ENCODE measurements at regions not wholly inside any gene's neighbourhood (a gene's known extent, or its start where the extent isn't known, plus 50 kb on each side); places are given as distances from the start of the nearest gene placed in this dataset.

DNA sequence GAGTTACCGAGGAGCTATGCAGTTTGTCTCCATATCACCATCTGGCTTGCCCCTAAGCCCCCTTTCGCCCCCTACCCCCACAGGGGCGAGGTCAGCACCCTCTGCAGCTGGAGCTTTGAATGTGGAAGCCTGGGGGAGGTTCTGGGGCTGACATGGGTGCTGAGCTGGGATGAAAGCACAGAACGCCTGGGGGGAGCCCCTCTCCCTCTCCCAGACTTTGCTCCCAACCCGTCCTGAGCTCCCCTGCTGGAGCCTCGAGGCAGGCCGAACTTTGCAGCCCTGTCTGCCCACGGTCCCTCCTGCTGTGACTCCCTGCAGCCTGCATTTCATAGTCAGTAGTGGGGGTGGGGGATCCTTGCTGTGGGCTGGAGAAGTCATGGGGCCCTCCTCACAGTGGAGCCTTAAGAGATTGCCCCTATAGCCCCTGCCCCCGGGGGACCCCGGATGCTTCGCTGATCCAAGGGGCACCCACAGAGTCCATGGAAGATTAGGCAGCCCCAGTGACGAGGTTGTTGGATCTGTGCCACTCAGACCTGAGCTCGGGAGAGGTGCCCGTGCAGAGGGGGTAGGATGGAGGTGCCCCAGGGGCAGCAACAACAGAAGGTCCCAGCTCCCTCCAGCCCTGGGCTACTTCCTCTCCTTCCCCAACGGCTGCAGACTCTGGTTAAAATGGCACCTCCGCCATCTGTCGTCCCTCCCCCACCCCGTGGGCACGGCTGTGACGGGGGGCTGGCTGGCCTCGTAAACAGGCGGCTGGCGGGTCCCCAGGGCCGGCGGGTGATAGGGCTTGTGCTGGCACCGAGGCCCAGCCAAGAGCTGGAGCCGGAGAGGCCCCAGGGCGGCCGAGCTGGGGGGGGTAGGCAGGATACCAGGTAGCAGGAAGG is 162.0 kb downstream of the C9orf50 start:
- H3K9me3 Mint-ChIP-seq (ENCODE audit: low read depth) = no peaks in the 10 kb centered on the region
- H3K27me3 Mint-ChIP-seq = no peaks in the 10 kb centered on the region
- peaks cover 38% of the 10 kb centered on the region for H3K4me1 Mint-ChIP-seq
- POLR2A ChIA-PET = interaction anchor here (1.1 to 1.8 kb wide), 3 partner anchors 11 to 26 kb away, joined by 3 to 5 read pairs (median 3); no protein-coding TSS in a partner anchor
- H3K36me3 Mint-ChIP-seq (ENCODE audit: low read depth) = no peaks in the 10 kb centered on the region
- H3K27ac Mint-ChIP-seq = peak overlapping the region; percentile 69
- intact Hi-C loops (cut with DNase I, micrococcal nuclease) = no loop called here
- CTCF ChIA-PET = interaction anchor here (0.6 to 3.1 kb wide), 5 partner anchors 28 to 1208 kb away, joined by 3 to 11 read pairs (median 3); no protein-coding TSS in a partner anchor
- no peak overlapping the region for H3K4me3 Mint-ChIP-seq
- ATAC-seq (peak; percentile 4), DNase-seq (peak; percentile 57)

DNA sequence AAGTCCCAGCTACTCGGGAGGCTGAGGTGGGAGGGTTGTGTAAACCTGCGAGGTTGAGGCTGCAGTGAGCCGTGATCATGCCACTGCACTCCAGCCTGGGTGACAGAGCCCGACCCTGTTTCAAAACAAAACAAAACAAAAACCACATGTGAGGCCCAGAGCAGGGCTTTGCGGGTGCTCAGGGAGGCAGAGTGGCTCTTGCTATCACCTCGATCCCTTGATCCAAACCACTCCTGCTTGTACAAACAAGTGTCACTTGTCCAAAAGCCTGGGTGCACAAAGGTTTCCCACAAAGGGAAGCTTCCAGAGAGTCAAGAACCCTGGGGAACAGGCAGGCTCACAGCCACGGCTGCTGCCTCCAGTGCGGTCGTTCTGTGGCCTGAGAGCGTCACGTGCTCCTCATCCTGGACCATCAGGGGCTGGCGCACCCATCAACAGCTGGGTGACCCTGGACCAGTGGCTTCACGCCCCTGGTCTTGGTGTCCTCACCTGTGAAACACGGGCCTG is 162.7 kb downstream of the C9orf50 start:
- ATAC-seq (peak; percentile 59), DNase-seq (peak; percentile 81)
- intact Hi-C loops (cut with DNase I, micrococcal nuclease) = no loop called here
- H3K9me3 Mint-ChIP-seq (ENCODE audit: low read depth) = no peaks in the 10 kb centered on the region
- no peaks in the 10 kb centered on the region for H3K27me3 Mint-ChIP-seq
- H3K36me3 Mint-ChIP-seq (ENCODE audit: low read depth) = no peaks in the 10 kb centered on the region
- POLR2A ChIA-PET = interaction anchor here (0.6 to 1.1 kb wide), 3 partner anchors 11 to 342 kb away, joined by 3 to 4 read pairs (median 3); no protein-coding TSS in a partner anchor
- no peak overlapping the region for H3K4me3 Mint-ChIP-seq
- CTCF ChIA-PET = interaction anchor here (0.6 to 3.1 kb wide), 2 partner anchors 37 to 1208 kb away, joined by 3 to 11 read pairs; no protein-coding TSS in a partner anchor
- peak overlapping the region; percentile 69 for H3K27ac Mint-ChIP-seq
- H3K4me1 Mint-ChIP-seq = peaks cover 38% of the 10 kb centered on the region

DNA sequence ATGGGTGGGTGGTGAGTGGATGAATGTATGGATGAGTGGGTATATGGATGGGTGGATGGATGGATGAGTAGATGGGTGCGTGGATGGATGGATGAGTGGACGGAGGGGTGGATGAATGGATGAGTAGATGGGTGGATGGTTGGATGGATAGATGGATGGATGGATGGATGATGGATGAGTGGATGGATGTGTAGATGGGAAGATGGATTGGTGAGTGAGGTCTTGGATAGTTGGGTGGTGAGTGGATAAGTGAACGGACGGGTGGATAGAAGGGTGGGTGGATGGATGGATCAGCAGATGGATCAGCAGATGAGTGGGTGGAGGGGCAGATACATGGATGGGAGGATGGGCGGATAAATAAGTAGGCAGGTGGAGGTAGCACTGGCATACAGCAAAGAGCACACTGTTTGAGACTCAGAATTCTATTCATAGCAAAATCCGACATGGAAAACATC is 163.5 kb downstream of the C9orf50 start:
- intact Hi-C loops (cut with DNase I, micrococcal nuclease) = no loop called here
- ATAC-seq (no peak), DNase-seq (no peak)
- H3K27ac Mint-ChIP-seq = no peak overlapping the region
- H3K4me3 Mint-ChIP-seq = no peak overlapping the region
- no peaks in the 10 kb centered on the region for H3K27me3 Mint-ChIP-seq
- H3K9me3 Mint-ChIP-seq (ENCODE audit: low read depth) = no peaks in the 10 kb centered on the region
- H3K36me3 Mint-ChIP-seq (ENCODE audit: low read depth) = no peaks in the 10 kb centered on the region
- H3K4me1 Mint-ChIP-seq = peaks cover 38% of the 10 kb centered on the region
- CTCF ChIA-PET = no interaction called here
- POLR2A ChIA-PET = interaction anchor here (0.6 to 1.1 kb wide), 3 partner anchors 10 to 343 kb away, joined by 3 to 4 read pairs (median 3); no protein-coding TSS in a partner anchor

DNA sequence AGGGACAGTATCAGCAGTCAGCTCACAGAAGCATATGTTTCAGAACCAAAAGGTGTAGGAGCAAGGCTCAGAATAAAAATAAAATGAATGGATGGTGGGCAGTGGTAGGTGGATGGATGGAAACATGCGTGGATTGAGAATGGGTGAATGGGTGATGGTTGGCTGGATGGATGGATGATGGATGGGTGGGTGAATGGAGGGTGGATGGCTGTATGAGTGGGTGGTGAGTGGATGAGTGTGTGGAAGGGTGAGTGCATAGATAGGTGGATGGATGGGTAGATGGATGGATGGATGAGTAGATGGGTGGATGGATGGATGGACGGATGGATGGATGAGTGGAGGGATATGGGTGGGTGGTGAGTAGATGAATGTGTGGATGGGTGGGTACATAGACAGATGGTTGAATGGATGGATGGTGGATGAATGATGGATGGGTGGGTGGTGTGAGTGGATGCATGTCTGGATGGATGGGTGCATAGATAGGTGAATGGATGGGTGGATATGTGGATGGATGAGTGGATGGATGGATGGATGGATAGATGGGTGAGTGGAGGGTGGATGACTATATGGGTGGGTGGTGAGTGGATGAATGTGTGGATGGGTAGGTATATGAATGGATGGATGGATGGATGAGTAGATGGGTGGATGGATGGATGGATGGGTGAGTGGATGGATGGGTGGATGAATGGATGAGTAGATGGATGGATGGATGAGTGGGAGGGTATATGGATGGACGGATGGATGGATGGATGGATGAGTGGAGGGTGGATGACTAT is 164.2 kb downstream of the C9orf50 start:
- ChIA-PET CTCF (no interaction called here), POLR2A (no interaction called here)
- Mint-ChIP-seq H3K4me3 (no peak overlapping the region), H3K27me3 (no peaks in the 10 kb centered on the region), H3K4me1 (peaks cover 38% of the 10 kb centered on the region), H3K27ac (no peak overlapping the region), H3K36me3 (ENCODE audit: low read depth) (no peaks in the 10 kb centered on the region), H3K9me3 (ENCODE audit: low read depth) (no peaks in the 10 kb centered on the region)
- intact Hi-C loops (cut with DNase I, micrococcal nuclease) = no loop called here
- ATAC-seq (no peak), DNase-seq (no peak)

DNA sequence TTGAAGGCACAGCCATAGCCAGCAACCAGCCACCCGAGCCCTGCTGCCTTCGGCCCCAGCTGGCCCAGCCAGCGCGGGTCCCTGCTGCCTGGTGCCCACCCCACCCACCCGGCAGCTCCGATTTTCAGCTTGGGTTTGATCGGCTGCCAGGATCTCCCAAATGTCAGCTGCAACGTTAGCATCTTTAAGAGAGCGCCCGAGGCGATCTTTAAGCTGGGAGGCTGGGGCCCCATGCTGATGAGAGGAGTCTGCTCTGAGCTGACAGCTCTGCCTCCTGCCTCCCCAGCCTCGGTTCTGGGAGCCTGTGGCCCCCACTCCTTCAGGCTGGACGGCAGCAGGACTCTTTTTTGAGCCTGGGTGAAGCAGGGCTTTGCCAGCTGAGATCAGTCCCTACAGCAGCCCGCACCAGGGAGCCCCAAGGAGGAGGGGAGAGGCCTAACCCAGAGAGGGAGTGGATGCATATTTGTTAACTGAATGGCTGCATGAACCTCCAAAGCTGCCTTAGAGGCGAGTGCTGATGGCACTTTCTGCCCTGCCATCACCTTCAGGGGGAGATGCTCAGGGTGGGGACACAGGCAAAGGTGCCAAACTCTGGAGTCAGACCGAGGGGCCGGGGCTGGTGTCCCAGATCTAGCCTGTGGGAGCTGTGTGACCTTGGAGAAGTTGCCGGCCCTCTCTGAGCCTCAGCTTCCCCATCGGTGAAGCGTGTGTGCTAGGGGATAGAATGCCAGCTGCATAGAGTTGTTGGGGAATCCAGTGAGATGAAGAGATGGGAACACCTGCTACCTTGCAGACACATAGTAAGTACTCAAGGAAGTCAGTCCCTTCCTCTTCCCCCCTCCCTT is 165.5 kb downstream of the C9orf50 start:
- no peak for DNase-seq
- no peaks in the 10 kb centered on the region for H3K27me3 Mint-ChIP-seq
- no peaks in the 10 kb centered on the region for H3K36me3 Mint-ChIP-seq (ENCODE audit: low read depth)
- no peak for ATAC-seq
- intact Hi-C loops (cut with DNase I, micrococcal nuclease) = no loop called here
- ChIA-PET CTCF (interaction anchor here (0.6 to 0.8 kb wide), 2 partner anchors 263 to 318 kb away, joined by 3 to 4 read pairs; no protein-coding TSS in a partner anchor), POLR2A (no interaction called here)
- H3K4me3 Mint-ChIP-seq = no peak overlapping the region
- peak overlapping the region; percentile 19 for H3K27ac Mint-ChIP-seq
- no peaks in the 10 kb centered on the region for H3K9me3 Mint-ChIP-seq (ENCODE audit: low read depth)
- H3K4me1 Mint-ChIP-seq = peaks cover 34% of the 10 kb centered on the region

DNA sequence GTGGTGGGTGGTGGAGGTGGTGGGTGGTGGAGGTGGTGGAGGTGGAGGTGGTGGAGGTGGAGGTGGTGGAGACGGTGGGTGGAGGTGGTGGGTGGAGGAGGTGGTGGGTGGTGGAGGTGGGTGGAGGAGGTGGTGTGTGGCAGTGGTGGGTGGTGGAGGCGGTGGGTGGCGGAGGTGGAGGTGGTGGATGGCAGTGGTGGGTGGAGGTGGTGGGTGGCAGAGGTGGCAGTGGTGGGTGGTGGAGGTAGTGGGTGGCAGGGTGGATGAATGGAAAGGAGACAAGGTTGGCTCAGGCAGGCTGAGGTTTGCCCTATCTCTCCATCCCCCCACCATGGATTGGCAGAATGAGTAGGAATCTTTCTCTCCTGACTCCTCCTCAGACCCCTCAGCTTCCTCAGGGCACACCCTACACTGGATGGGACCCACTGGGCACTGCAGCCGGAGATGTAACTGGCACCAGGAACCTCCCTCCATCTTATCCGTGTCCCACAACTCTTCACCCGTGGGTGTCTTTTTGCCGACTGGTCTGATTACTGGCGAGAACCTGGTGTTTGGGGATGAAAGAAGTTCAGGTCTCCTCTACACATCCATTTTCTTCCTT is 166.3 kb downstream of the C9orf50 start:
- ATAC-seq (no peak), DNase-seq (no peak)
- H3K27ac Mint-ChIP-seq = peak overlapping the region; percentile 19
- CTCF ChIA-PET = no interaction called here
- peaks cover 31% of the 10 kb centered on the region for H3K4me1 Mint-ChIP-seq
- no peak overlapping the region for H3K4me3 Mint-ChIP-seq
- POLR2A ChIA-PET = no interaction called here
- intact Hi-C loops (cut with DNase I, micrococcal nuclease) = no loop called here
- H3K36me3 Mint-ChIP-seq (ENCODE audit: low read depth) = no peaks in the 10 kb centered on the region
- no peaks in the 10 kb centered on the region for H3K9me3 Mint-ChIP-seq (ENCODE audit: low read depth)
- H3K27me3 Mint-ChIP-seq = no peaks in the 10 kb centered on the region

DNA sequence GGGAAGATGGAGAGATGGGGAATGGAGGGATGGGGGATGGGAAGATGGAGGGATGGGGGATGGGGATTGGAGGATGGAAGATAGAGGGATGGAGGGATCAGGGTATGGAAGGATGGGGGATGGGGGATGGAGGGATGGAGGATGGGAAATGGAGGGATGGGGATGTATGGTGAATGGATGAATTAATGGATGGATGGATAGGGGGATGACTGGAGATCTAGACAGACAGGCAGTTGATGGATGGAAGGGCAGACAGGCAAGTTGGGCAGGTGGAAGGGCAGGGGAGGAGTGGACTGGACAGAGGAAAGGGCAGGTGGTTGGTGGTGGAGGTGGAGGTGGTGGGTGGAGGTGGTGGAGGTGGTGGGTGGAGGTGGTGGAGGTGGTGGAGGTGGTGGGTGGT is 167.2 kb downstream of the C9orf50 start:
- Mint-ChIP-seq H3K4me3 (no peak overlapping the region), H3K4me1 (peaks cover 25% of the 10 kb centered on the region), H3K9me3 (ENCODE audit: low read depth) (no peaks in the 10 kb centered on the region), H3K27me3 (no peaks in the 10 kb centered on the region), H3K27ac (no peak overlapping the region), H3K36me3 (ENCODE audit: low read depth) (no peaks in the 10 kb centered on the region)
- ATAC-seq (no peak), DNase-seq (no peak)
- POLR2A ChIA-PET = no interaction called here
- CTCF ChIA-PET = no interaction called here
- intact Hi-C loops (cut with DNase I, micrococcal nuclease) = no loop called here

DNA sequence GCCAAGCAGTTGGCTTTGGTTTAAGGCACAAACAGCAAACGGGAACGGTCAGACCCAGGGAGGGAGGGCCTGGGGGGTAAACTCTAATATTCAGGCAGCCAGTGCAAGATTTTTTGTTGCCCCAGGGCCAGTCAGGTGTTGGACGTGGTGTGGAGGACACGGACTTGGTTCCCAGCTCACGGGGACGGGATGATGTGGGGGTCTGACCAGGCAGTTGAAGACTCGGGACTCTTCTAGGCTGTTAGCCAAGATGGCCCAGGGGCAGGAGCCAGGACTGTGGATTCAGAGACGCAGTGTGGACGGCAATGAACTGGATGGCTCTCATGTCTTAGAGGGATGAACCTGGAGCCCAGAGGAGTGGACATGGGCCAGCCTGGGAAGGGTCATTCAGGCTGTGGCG is 169.2 kb downstream of the C9orf50 start:
- CTCF ChIA-PET = interaction anchor here (0.5 kb wide), 1 partner anchor 15 kb away, joined by 4 read pairs; no protein-coding TSS in a partner anchor
- intact Hi-C loops (cut with DNase I, micrococcal nuclease) = no loop called here
- H3K4me3 Mint-ChIP-seq = no peak overlapping the region

DNA sequence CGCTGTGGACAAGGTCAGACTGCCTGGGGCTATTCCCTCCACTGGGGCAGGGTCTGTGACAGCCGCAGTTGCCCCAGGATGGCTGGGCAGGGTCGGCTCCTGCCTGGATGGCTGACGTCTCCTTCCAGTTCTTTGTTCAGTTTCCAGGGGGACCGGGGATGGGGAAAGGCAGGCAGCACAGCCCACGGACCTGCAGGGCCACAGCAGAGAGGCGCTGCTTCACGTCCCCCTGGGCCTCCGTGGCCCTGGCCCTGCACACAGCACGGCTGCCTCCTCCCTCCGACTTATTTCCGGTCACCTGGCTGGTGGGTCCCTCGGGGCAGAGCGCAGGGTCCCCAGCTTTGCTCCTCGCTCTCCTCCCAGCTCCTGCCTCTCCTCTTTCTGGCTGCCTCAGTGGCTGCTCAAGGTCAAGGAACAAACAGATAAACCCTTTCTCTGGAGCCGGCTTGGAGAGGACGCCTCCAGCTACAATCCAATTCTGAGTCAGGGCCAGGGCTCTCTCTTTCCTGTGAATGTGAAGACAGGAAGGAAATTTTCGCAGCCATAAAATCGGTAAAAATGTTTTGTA is 169.7 kb downstream of the C9orf50 start:
- POLR2A ChIA-PET = no interaction called here
- Mint-ChIP-seq H3K4me1 (peaks cover 4% of the 10 kb centered on the region), H3K27me3 (no peaks in the 10 kb centered on the region), H3K27ac (no peak overlapping the region), H3K4me3 (no peak overlapping the region), H3K9me3 (ENCODE audit: low read depth) (no peaks in the 10 kb centered on the region), H3K36me3 (ENCODE audit: low read depth) (no peaks in the 10 kb centered on the region)
- no peak for ATAC-seq
- CTCF ChIA-PET = interaction anchor here (0.5 to 0.6 kb wide), 2 partner anchors 14 to 315 kb away, joined by 3 to 4 read pairs; no protein-coding TSS in a partner anchor
- intact Hi-C loops (cut with DNase I, micrococcal nuclease) = no loop called here
- DNase-seq = no peak

More for the DNA sequence above, 169.2 kb downstream of the C9orf50 start:
- Mint-ChIP-seq H3K4me1 (peaks cover 8% of the 10 kb centered on the region), H3K36me3 (ENCODE audit: low read depth) (no peaks in the 10 kb centered on the region), H3K27ac (no peak overlapping the region), H3K9me3 (ENCODE audit: low read depth) (no peaks in the 10 kb centered on the region), H3K27me3 (no peaks in the 10 kb centered on the region)
- no peak for DNase-seq
- no peak for ATAC-seq
- POLR2A ChIA-PET = no interaction called here

DNA sequence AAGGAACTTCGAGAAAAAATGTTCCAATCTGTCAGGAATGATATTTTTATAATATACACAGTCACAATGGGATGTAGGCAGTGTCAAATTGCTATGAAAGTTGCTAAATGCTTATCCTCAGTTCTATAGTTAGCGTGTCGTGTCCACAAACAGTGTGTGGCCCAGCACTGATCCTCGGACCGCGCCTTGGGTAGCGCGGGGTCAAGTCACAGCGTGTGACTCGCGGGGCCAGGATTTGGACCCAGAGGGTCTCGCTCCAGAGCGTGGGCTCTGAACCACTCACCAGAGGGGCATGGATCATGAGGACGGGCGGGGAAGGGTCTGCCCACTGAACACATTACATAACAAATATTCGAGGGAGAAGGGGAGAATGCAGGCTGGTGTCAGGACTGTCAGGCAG is 171.8 kb downstream of the C9orf50 start:
- ChIA-PET POLR2A (no interaction called here), CTCF (no interaction called here)
- intact Hi-C loops (cut with DNase I, micrococcal nuclease) = no loop called here
- no peak overlapping the region for H3K27ac Mint-ChIP-seq
- no peaks in the 10 kb centered on the region for H3K36me3 Mint-ChIP-seq (ENCODE audit: low read depth)
- no peaks in the 10 kb centered on the region for H3K4me1 Mint-ChIP-seq
- no peak overlapping the region for H3K4me3 Mint-ChIP-seq
- DNase-seq (no peak), ATAC-seq (no peak)
- no peaks in the 10 kb centered on the region for H3K27me3 Mint-ChIP-seq
- no peaks in the 10 kb centered on the region for H3K9me3 Mint-ChIP-seq (ENCODE audit: low read depth)
